CD14-positive monocyte (primary cell): ENCODE measurements at regions not wholly inside any gene's neighbourhood (a gene's known extent, or its start where the extent isn't known, plus 50 kb on each side); places are given as distances from the start of the nearest gene placed in this dataset.
A peak's percentile ranks its signal among the peaks of the same experiment; 100 is the strongest.
"Not testable (repeated sequence)": the region's sequence is repeated elsewhere in the genome, so short reads cannot be mapped to it uniquely, and the experiment has no call there.

ENCODE experiments used
- DNase-seq, 3 donors: peaks; one replicate each; pipeline ENCODE4 v3.0.0-alpha.2; 2011 to 2022
- H2AFZ ChIP-seq: 2 replicates; pipeline ENCODE4 v1.6.0; 2012; ENCODE audit warnings: mild to moderate bottlenecking, low read depth, low read length, inconsistent platforms; ENCODE audit not compliant: insufficient read depth, poor library complexity, severe bottlenecking
- H3K27ac ChIP-seq, 2 donors: 1 replicate in 1 of 2; 2 replicates in 1 of 2; pipeline ENCODE4 v1.5.1; 2012 to 2013; ENCODE audit warnings: low read length in 2 of 2, control low read depth in 1 of 2, inconsistent platforms in 1 of 2, low read depth in 1 of 2, mild to moderate bottlenecking in 1 of 2
- H3K27me3 ChIP-seq, 2 donors: one replicate each; pipeline versions ENCODE4 v1.6.0 to v1.6.1; 2011 to 2013; ENCODE audit warnings: low read length in 2 of 2; ENCODE audit not compliant: control insufficient read depth in 2 of 2, insufficient read depth in 2 of 2
- H3K36me3 ChIP-seq, 2 donors: replicated peaks in 1 of 2; 1 replicate in 1 of 2; 2 replicates in 1 of 2; pipeline versions ENCODE4 v1.5.1 to v1.6.1; 2012 to 2013; ENCODE audit warnings: low read length in 2 of 2, control low read depth in 1 of 2, inconsistent platforms in 1 of 2, mild to moderate bottlenecking in 1 of 2; ENCODE audit not compliant: insufficient read depth in 2 of 2, control insufficient read depth in 1 of 2
- H3K4me1 ChIP-seq, 2 donors: 1 replicate in 1 of 2; 2 replicates in 1 of 2; pipeline versions ENCODE4 v1.5.1 to v1.6.1; 2012 to 2013; ENCODE audit warnings: low read length in 2 of 2, control low read depth in 1 of 2, inconsistent platforms in 1 of 2, mild to moderate bottlenecking in 1 of 2, moderate library complexity in 1 of 2; ENCODE audit not compliant: insufficient read depth in 2 of 2, control insufficient read depth in 1 of 2
- H3K4me2 ChIP-seq: replicated peaks from 2 replicates; pipeline ENCODE3; 2012; ENCODE audit warnings: low read length, moderate library complexity, mild to moderate bottlenecking; ENCODE audit not compliant: poor library complexity, severe bottlenecking; ENCODE audit errors: extremely low read depth
- H3K4me3 ChIP-seq, 3 experiments: fragments of 200-600 bp in 1 of 3; sonication (generic) in 1 of 3; replicated peaks in 1 of 3; 1 replicate in 2 of 3; 2 replicates in 1 of 3; pipeline ENCODE4 v1.5.1; 2011 to 2013; ENCODE audit warnings: low read length in 3 of 3, mild to moderate bottlenecking in 3 of 3, control low read depth in 2 of 3, low read depth in 2 of 3, inconsistent platforms in 1 of 3, moderate library complexity in 1 of 3
- H3K79me2 ChIP-seq: 2 replicates; pipeline ENCODE4 v1.6.0; 2012; ENCODE audit warnings: mild to moderate bottlenecking, control low read depth, inconsistent platforms, low read length, moderate library complexity; ENCODE audit not compliant: insufficient read depth
- H3K9ac ChIP-seq: 2 replicates; pipeline ENCODE4 v1.6.0; 2017; ENCODE audit warnings: low read length, mild to moderate bottlenecking; ENCODE audit not compliant: insufficient read depth, poor library complexity, severe bottlenecking
- H3K9me3 ChIP-seq, 2 donors: replicated peaks in 1 of 2; 1 replicate in 1 of 2; 2 replicates in 1 of 2; pipeline versions ENCODE4 v1.5.1 to v1.6.1; 2012 to 2013; ENCODE audit warnings: low read length in 2 of 2, control low read depth in 1 of 2; ENCODE audit not compliant: control insufficient read depth in 1 of 2, insufficient read depth in 1 of 2
- H4K20me1 ChIP-seq: 2 replicates; pipeline ENCODE4 v1.6.0; 2012; ENCODE audit warnings: mild to moderate bottlenecking, low read length, control low read depth, moderate library complexity; ENCODE audit not compliant: insufficient read depth
- H3K27ac Mint-ChIP-seq, 7 donors: one replicate each; pipeline ENCODE4 v1.8.0; 2020; ENCODE audit warnings: mild to moderate bottlenecking in 7 of 7, mixed read lengths in 7 of 7, moderate library complexity in 6 of 7, inconsistent platforms in 2 of 7
- H3K27me3 Mint-ChIP-seq, 3 donors: one replicate each; pipeline ENCODE4 v1.8.0; 2021 to 2022; ENCODE audit warnings: low read depth in 3 of 3, mild to moderate bottlenecking in 3 of 3, mixed read lengths in 3 of 3, moderate library complexity in 3 of 3, inconsistent platforms in 1 of 3
- H3K36me3 Mint-ChIP-seq, 2 donors: one replicate each; pipeline ENCODE4 v1.8.0; 2020; ENCODE audit warnings: mixed read lengths in 2 of 2, inconsistent platforms in 1 of 2, mild to moderate bottlenecking in 1 of 2
- H3K4me1 Mint-ChIP-seq: one replicate; pipeline ENCODE4 v1.8.0; 2020; ENCODE audit warnings: mild to moderate bottlenecking, mixed read lengths
- H3K4me3 Mint-ChIP-seq, 2 donors: one replicate each; pipeline ENCODE4 v1.8.0; 2020; ENCODE audit warnings: mild to moderate bottlenecking in 2 of 2, mixed read lengths in 2 of 2, moderate library complexity in 1 of 2
- H3K9me3 Mint-ChIP-seq, 7 donors: one replicate each; pipeline ENCODE4 v1.8.0; 2020 to 2022; ENCODE audit warnings: mixed read lengths in 7 of 7, mild to moderate bottlenecking in 6 of 7, moderate library complexity in 6 of 7, inconsistent platforms in 2 of 7
- WGBS: methylation state at CpG from one replicate; pipeline ENCODE4 v1.1.5; 2013; ENCODE audit warnings: missing lambda C conversion rate; ENCODE audit not compliant: insufficient coverage; 5-methylcytosine and 5-hydroxymethylcytosine counted together
- intact Hi-C, 2 donors: fragments of 100-400 bp; cut with micrococcal nuclease; formaldehyde crosslinking; loops; one replicate each; pipeline versions ENCODE4 v1.15.0 to v1.15.1; 2023

DNA sequence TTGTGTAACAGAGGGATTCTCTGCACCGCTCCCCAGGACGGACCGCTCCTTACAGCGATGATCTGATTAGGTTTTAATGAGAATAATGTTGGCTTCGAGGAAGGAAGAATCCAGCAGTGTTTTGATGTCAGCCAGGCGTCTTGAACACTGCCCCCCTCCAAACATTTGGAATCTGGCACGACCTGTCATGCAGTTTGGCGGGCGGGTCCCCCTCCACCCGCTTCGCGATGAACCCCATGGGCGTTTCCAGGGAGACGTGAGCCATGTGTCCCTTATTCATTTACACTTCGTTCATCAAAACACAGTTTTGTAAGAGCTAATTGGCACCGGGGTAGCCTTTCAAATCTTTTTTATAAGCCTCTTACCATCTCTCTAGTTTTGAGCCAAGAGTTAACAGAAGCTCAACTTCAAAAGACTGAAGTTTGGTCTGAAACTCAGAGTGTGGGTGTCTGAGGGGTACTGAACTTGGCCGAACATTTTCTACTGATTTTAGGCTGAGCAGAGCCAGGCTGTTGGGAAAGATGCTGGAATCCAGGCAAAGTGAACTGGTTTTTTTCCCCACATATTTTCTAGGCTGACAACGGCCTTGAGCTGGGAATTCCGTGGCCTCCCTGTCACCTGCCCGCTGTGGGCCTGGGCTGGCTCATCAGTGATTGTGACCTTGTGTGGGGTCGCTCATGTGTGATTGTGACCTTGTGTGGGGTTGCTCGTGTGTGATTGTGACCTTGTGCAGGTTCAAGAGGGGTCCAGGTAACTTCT is 214.8 kb upstream of the ZNF469 start:
- 88% methylated on average over 15 of the region's 22 CpGs for WGBS
- Mint-ChIP-seq H3K9me3 (peaks cover 4 to 14% (median 11%) of the 10 kb centered on the region in 7 donors), H3K27me3 (peaks cover 7 to 20% (median 10%) of the 10 kb centered on the region in 3 donors), H3K27ac (peak overlapping the region in 1 of 7 donors; percentile 66)
- H3K4me3 ChIP-seq, H3K36me3 ChIP-seq, H3K4me2 ChIP-seq, intact Hi-C loops, H3K27me3 ChIP-seq, H3K4me1 ChIP-seq, H4K20me1 ChIP-seq, DNase-seq, H3K4me1 Mint-ChIP-seq, H3K27ac ChIP-seq, H3K36me3 Mint-ChIP-seq, H3K79me2 ChIP-seq, H3K9ac ChIP-seq, H3K9me3 ChIP-seq, H3K4me3 Mint-ChIP-seq, H2AFZ ChIP-seq: not testable (repeated sequence)

DNA sequence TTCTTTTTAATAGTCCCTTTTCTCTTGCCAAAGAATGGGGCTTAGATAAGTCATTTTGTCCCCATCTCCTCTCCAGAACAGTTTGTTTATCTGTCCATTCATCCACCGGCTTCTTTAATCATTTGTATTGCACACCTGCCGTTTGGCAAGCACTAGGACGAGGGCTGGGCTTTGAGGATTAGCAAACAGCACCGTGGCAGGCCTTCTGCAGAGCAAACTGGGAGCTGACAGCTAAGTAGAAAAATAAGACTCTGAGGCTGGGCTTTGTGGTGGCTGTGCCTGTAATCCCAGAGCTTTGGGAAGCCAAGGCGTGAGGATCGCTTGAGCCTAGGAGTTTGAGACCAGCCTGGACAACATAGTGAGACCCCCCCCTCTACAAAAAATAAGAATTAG is 214.2 kb upstream of the ZNF469 start:
- H3K4me2 ChIP-seq, DNase-seq, H3K36me3 Mint-ChIP-seq, H3K36me3 ChIP-seq, H3K4me1 ChIP-seq, H3K4me3 Mint-ChIP-seq, H3K27me3 ChIP-seq, H3K9me3 ChIP-seq, H3K9ac ChIP-seq, H3K27ac Mint-ChIP-seq, H3K27ac ChIP-seq, H3K79me2 ChIP-seq, H3K4me1 Mint-ChIP-seq, H2AFZ ChIP-seq, intact Hi-C loops, H3K4me3 ChIP-seq, H4K20me1 ChIP-seq: not testable (repeated sequence)
- WGBS = 67% methylated on average over 3 of the region's 6 CpGs
- Mint-ChIP-seq H3K27me3 (peaks cover 7 to 20% (median 10%) of the 10 kb centered on the region in 3 donors), H3K9me3 (peaks cover 4 to 16% (median 13%) of the 10 kb centered on the region in 7 donors)

DNA sequence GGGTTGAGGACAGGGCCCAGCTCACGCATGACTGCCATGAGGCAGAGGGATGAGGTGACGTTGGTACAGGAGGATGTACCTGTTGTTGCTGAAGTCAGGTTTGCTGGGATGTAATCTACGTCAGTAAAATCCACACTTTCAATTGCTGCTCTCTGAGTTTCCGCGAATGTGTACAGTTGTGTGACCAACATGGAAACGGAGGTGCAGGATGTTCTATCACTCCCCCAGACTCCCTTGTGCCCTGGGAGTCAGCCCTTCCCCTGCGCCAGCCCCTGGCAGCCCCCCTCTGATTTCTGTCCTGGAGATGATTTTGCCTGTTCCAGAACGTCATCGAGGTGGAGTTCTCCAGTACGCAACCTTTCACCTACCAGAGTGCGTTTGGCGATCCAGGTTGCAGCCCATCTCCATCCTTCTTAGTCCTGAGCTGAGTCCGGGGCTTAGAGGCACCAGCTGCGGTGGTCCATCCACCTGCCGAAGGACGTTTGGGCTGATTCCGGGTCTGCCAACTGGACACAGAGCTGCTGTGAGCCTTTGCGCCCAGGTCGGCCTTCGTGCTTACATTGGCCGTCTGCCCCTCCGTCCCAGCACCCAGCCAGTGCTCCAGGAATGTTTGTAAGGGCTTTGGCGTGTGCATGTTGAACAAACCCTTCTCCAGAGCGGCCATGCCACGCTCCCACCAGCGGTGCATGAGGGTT is 213.5 kb upstream of the ZNF469 start:
- DNase-seq, H3K4me3 ChIP-seq, H3K27me3 ChIP-seq, H3K4me1 Mint-ChIP-seq, H3K36me3 ChIP-seq, intact Hi-C loops, H4K20me1 ChIP-seq, H3K4me2 ChIP-seq, H3K36me3 Mint-ChIP-seq, H3K4me1 ChIP-seq, H2AFZ ChIP-seq, H3K4me3 Mint-ChIP-seq, H3K9me3 ChIP-seq, H3K9ac ChIP-seq, H3K27ac ChIP-seq, H3K79me2 ChIP-seq, H3K27ac Mint-ChIP-seq: not testable (repeated sequence)
- WGBS = 96% methylated on average over 20 of the region's 26 CpGs
- H3K27me3 Mint-ChIP-seq = peaks cover 7 to 18% (median 11%) of the 10 kb centered on the region in 3 donors
- peaks cover 4 to 18% (median 13%) of the 10 kb centered on the region in 7 donors for H3K9me3 Mint-ChIP-seq

DNA sequence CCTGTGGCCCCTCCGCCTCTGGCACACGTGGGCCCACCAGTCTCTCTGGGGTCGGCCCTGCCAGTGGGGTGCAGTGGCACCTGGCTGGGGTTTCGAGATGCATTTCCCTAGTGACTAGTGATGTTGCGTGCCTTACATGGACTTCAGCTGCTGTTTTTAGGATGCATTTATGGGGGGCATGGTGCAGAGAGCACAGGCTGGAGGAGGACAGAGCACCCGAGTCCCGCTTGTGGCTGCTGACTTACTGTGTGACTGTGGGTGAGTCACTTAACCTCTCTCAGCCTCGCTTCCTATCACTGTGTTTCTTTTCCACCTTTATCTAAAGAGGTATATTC is 213.0 kb upstream of the ZNF469 start:
- H3K79me2 ChIP-seq, intact Hi-C loops, H3K4me3 ChIP-seq, H3K36me3 Mint-ChIP-seq, H3K27ac Mint-ChIP-seq, H3K4me1 ChIP-seq, DNase-seq, H3K4me3 Mint-ChIP-seq, H3K4me1 Mint-ChIP-seq, H3K9ac ChIP-seq, H3K27ac ChIP-seq, H3K36me3 ChIP-seq, H4K20me1 ChIP-seq, H3K27me3 ChIP-seq, H2AFZ ChIP-seq, H3K9me3 ChIP-seq, H3K4me2 ChIP-seq: not testable (repeated sequence)
- peaks cover 4 to 18% (median 13%) of the 10 kb centered on the region in 7 donors for H3K9me3 Mint-ChIP-seq
- 95% methylated on average over 5 of the region's 8 CpGs for WGBS
- peaks cover 7 to 16% (median 11%) of the 10 kb centered on the region in 3 donors for H3K27me3 Mint-ChIP-seq
